MM.1S (cell line): ENCODE measurements at regions not wholly inside any gene's neighbourhood (a gene's known extent, or its start where the extent isn't known, plus 50 kb on each side); places are given as distances from the start of the nearest gene placed in this dataset.

Source experiments
- EZH2 ChIP-seq: fragments of 300-600 bp; sonication (generic); optimal IDR thresholded peaks from 2 replicates; pipeline ENCODE3; 2017; ENCODE audit warnings: low read depth, mild to moderate bottlenecking, antibody characterized with exemption, low read length, mixed read lengths
- EZH2phosphoT487 ChIP-seq: fragments of 300-600 bp; sonication (generic); IDR thresholded peaks from 2 replicates; pipeline ENCODE4 v1.6.1; 2018; ENCODE audit warnings: antibody characterized with exemption, low read length
- TF ChIP-seq, protein P1 (sequence below): fragments of 300-600 bp; sonication (generic); IDR thresholded peaks from 2 replicates; pipeline ENCODE4 v1.5.1; 2016; ENCODE audit warnings: antibody characterized with exemption, low read length, mixed read lengths

DNA sequence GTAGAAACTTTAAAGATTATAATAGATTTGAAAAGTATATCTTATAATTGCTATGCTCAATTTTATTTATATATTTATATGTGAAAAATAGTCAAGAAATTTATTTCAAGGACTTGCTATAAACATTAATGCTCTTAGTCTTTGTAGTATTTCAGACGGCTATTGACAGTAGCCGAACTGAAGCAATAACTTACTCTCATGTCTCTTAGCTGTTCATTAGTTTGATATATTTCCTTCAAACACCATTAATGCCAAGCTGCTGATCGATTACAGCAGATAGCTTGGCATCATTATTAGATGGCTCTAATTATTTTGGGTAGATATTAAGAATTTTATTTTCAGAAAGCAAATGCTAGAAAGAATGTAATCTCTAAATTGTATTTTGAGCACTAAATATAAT is 1151.5 kb upstream of the SPRY2 start:
- TF ChIP-seq, protein P1, sequence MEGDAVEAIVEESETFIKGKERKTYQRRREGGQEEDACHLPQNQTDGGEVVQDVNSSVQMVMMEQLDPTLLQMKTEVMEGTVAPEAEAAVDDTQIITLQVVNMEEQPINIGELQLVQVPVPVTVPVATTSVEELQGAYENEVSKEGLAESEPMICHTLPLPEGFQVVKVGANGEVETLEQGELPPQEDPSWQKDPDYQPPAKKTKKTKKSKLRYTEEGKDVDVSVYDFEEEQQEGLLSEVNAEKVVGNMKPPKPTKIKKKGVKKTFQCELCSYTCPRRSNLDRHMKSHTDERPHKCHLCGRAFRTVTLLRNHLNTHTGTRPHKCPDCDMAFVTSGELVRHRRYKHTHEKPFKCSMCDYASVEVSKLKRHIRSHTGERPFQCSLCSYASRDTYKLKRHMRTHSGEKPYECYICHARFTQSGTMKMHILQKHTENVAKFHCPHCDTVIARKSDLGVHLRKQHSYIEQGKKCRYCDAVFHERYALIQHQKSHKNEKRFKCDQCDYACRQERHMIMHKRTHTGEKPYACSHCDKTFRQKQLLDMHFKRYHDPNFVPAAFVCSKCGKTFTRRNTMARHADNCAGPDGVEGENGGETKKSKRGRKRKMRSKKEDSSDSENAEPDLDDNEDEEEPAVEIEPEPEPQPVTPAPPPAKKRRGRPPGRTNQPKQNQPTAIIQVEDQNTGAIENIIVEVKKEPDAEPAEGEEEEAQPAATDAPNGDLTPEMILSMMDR = no peak
- no peak for TF ChIP-seq EZH2
- TF ChIP-seq EZH2phosphoT487 = no peak
